ENCODE measurements at regions not wholly inside any gene's neighbourhood (a gene's known extent, or its start where the extent isn't known, plus 50 kb on each side); places are given as distances from the start of the nearest gene placed in this dataset.

DNA sequence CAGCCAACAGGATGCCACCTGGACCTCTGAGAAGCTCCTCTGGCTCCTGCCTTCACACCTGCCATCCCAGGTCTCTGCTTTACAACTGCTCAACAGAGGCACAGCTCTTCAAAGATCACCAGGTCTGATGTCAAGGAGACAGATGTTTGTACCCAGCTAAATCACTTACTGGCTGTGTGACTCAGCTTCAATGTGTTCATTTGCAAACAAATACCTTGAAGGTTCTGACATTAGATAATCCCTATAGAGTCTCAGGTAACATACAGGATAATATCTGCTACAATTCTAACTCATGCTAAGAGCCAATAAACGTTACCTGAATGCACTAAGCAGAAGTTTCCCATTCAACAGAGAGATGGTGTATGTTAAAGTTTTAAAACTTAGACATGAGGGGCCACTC is 163.4 kb upstream of the IGF1R start:
- TF ChIP-seq ZNF384 (IDR thresholded peaks at IDR 0.05; ENCODE audit: low read depth, low read length) (no peak), CHD2 (IDR thresholded peaks at IDR 0.05; ENCODE audit: low read depth, low read length) (no peak), NFIC (IDR thresholded peaks at IDR 0.05) (no peak), RFX1 (IDR thresholded peaks at IDR 0.05) (no peak)
- TF ChIP-seq, protein P1, sequence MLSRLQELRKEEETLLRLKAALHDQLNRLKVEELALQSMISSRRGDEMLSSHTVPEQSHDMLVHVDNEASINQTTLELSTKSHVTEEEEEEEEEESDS (CRISPR knock-in tag; IDR thresholded peaks at IDR 0.05): no peak
- TF ChIP-seq, protein P2, sequence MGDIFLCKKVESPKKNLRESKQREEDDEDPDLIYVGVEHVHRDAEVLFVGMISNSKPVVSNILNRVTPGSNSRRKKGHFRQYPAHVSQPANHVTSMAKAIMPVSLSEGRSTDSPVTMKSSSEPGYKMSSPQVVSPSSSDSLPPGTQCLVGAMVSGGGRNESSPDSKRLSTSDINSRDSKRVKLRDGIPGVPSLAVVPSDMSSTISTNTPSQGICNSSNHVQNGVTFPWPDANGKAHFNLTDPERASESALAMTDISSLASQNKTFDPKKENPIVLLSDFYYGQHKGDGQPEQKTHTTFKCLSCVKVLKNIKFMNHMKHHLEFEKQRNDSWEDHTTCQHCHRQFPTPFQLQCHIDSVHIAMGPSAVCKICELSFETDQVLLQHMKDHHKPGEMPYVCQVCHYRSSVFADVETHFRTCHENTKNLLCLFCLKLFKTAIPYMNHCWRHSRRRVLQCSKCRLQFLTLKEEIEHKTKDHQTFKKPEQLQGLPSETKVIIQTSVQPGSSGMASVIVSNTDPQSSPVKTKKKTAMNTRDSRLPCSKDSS (IDR thresholded peaks at IDR 0.05; ENCODE audit: low read depth, partially characterized antibody): no peak
- TF ChIP-seq, protein P3, sequence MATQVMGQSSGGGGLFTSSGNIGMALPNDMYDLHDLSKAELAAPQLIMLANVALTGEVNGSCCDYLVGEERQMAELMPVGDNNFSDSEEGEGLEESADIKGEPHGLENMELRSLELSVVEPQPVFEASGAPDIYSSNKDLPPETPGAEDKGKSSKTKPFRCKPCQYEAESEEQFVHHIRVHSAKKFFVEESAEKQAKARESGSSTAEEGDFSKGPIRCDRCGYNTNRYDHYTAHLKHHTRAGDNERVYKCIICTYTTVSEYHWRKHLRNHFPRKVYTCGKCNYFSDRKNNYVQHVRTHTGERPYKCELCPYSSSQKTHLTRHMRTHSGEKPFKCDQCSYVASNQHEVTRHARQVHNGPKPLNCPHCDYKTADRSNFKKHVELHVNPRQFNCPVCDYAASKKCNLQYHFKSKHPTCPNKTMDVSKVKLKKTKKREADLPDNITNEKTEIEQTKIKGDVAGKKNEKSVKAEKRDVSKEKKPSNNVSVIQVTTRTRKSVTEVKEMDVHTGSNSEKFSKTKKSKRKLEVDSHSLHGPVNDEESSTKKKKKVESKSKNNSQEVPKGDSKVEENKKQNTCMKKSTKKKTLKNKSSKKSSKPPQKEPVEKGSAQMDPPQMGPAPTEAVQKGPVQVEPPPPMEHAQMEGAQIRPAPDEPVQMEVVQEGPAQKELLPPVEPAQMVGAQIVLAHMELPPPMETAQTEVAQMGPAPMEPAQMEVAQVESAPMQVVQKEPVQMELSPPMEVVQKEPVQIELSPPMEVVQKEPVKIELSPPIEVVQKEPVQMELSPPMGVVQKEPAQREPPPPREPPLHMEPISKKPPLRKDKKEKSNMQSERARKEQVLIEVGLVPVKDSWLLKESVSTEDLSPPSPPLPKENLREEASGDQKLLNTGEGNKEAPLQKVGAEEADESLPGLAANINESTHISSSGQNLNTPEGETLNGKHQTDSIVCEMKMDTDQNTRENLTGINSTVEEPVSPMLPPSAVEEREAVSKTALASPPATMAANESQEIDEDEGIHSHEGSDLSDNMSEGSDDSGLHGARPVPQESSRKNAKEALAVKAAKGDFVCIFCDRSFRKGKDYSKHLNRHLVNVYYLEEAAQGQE (IDR thresholded peaks at IDR 0.05; ENCODE audit: borderline replicate concordance): no peak
- TF ChIP-seq, protein P3 (CRISPR knock-in tag; IDR thresholded peaks at IDR 0.05; ENCODE audit: low read depth): no peak
